ENCODE measurements at regions not wholly inside any gene's neighbourhood (a gene's known extent, or its start where the extent isn't known, plus 50 kb on each side); places are given as distances from the start of the nearest gene placed in this dataset.

GRCh38 chr15:93360318-93360717 lies 271.3 kb upstream of the RGMA start:
- Histone ChIP-seq H2BK120ac (ENCODE audit: low read depth, low read length) (no peak overlapping the region), H3K56ac (ENCODE audit: extremely low read depth, insufficient read depth, low read length) (no peak overlapping the region), H4K5ac (ENCODE audit: low read depth, low read length) (no peak overlapping the region), H3K9me1 (ENCODE audit: insufficient read depth, low read length) (no peaks in the 10 kb centered on the region), H3K27me3 (ENCODE audit: control insufficient read depth, insufficient read depth, low read length) (no peaks in the 10 kb centered on the region), H3K4me3 (ENCODE audit: insufficient read depth, low read depth, low read length) (no peak overlapping the region), H3K9ac (ENCODE audit: low read depth, low read length) (no peak overlapping the region), H2BK15ac (ENCODE audit: low read depth, low read length) (no peak overlapping the region), H2BK20ac (ENCODE audit: low read depth, low read length) (no peak overlapping the region), H3K23ac (ENCODE audit: low read depth, low read length) (no peak overlapping the region), H3K14ac (replicated peaks; ENCODE audit: low read depth, low read length) (no peak overlapping the region), H2BK5ac (ENCODE audit: low read depth, low read length, poor library complexity, severe bottlenecking) (no peak overlapping the region), H4K20me1 (ENCODE audit: insufficient read depth, low read length) (no peaks in the 10 kb centered on the region), H2AK5ac (ENCODE audit: low read depth, low read length) (no peak overlapping the region), H4K91ac (ENCODE audit: insufficient read depth, low read depth, low read length) (no peak overlapping the region), H2AFZ (replicated peaks; ENCODE audit: low read length, poor library complexity) (no peak overlapping the region), H3K27ac (ENCODE audit: insufficient read depth, low read length) (no peak overlapping the region), H3K9me3 (ENCODE audit: control insufficient read depth, insufficient read depth, low read length) (peaks cover 41% of the 10 kb centered on the region), H3K18ac (ENCODE audit: low read depth, low read length) (no peak overlapping the region), H3K4me1 (ENCODE audit: control insufficient read depth, insufficient read depth, low read length) (no peaks in the 10 kb centered on the region), H3K4ac (ENCODE audit: low read depth, low read length) (no peak overlapping the region), H3K79me1 (ENCODE audit: low read depth in 1 of 2, low read length in 2 of 2) (no peaks in the 10 kb centered on the region), H3K4me2 (ENCODE audit: low read depth, low read length) (no peak overlapping the region), H4K8ac (ENCODE audit: low read depth in 2 of 2, low read length in 2 of 2) (no peak overlapping the region), H3K36me3 (ENCODE audit: control insufficient read depth, insufficient read depth, low read length) (no peaks in the 10 kb centered on the region), H2AK9ac (replicated peaks; ENCODE audit: low read depth, low read length, poor library complexity) (no peak overlapping the region)
- CTCF ChIA-PET, result no interaction called here
- DNase-seq, result no peak
- intact Hi-C loops (cut with micrococcal nuclease), result no loop called here
- no peak for ATAC-seq (ENCODE audit: low read depth)
- TF ChIP-seq CTCF (conservative IDR thresholded peaks at IDR 0.05; ENCODE audit: low read depth, low read length) (no peak), USF2 (IDR thresholded peaks at IDR 0.05; ENCODE audit: low read depth, low read length) (no peak), SMC3 (IDR thresholded peaks at IDR 0.05; ENCODE audit: low read depth, low read length) (no peak), CHD1 (IDR thresholded peaks at IDR 0.05; ENCODE audit: low read depth, low read length) (no peak), FOS (IDR thresholded peaks at IDR 0.05; ENCODE audit: low read depth, low read length) (no peak)
- WGBS, 2 experiments (ENCODE audit: extremely low coverage in 2 of 2, insufficient read length in 1 of 2), result 37% methylated on average over 4 of the region's 7 CpGs; no CpG with 5 or more reads in 1 of the 2 experiments
- in situ Hi-C loops (cut with MboI; ENCODE audit: low sequenced_read_pairs), result no loop called here
- dilution Hi-C loops (cut with HindIII; ENCODE audit: low sequenced_read_pairs, unreplicated experiment), result no loop called here
- POLR2A ChIA-PET (ENCODE audit: unreplicated experiment), result no interaction called here
- no TSS peak for BruUV-seq (replicated peaks)
